Caco-2 (cell line): ENCODE measurements at regions not wholly inside any gene's neighbourhood (a gene's known extent, or its start where the extent isn't known, plus 50 kb on each side); places are given as distances from the start of the nearest gene placed in this dataset.

ENCODE experiments used
- BruUV-seq: library from RNA; stranded (reverse); fragments of 400-500 nt; replicated peaks from 2 replicates; lab custom pipeline; 2021; lab: Mats Ljungman, UMichigan
- CTCF ChIA-PET: fragments of 300-600 bp; sonication (Branson Sonifier 250); formaldehyde crosslinking; loops from one replicate; lab custom pipeline; 2022; ENCODE audit warnings: antibody characterized with exemption; lab: Charles Lee
- POLR2A ChIA-PET: fragments of 300-600 bp; sonication (Branson Sonifier 250); formaldehyde crosslinking; loops from one replicate; lab custom pipeline; 2022; ENCODE audit warnings: antibody characterized with exemption; lab: Charles Lee
- DNase-seq, 2 experiments: peaks; one replicate each; pipeline versions ENCODE4 v3.0.0 to v3.0.0-alpha.2; 2020 to 2022
- H3K27me3 ChIP-seq: replicated peaks from 2 replicates; pipeline ENCODE4 v1.6.0; 2011; ENCODE audit warnings: low read length; ENCODE audit not compliant: control insufficient read depth, insufficient read depth
- H3K36me3 ChIP-seq: 2 replicates; pipeline ENCODE4 v1.5.1; 2011; ENCODE audit warnings: low read length; ENCODE audit not compliant: control insufficient read depth, insufficient read depth
- H3K4me1 ChIP-seq: fragments of 250-450 bp; sonication (Bioruptor Pico); 2 replicates; pipeline ENCODE4 v1.5.1; 2020; ENCODE audit warnings: mild to moderate bottlenecking
- H3K4me3 ChIP-seq: 2 replicates; pipeline ENCODE4 v1.5.1; 2011; ENCODE audit warnings: low read depth, mild to moderate bottlenecking, control low read depth, low read length
- H3K9me3 ChIP-seq: fragments of 250-450 bp; sonication (Bioruptor Pico); 2 replicates; pipeline ENCODE4 v1.5.1; 2020; ENCODE audit warnings: mild to moderate bottlenecking, moderate library complexity
- H3K27ac Mint-ChIP-seq: one replicate; pipeline ENCODE4 v1.8.0; 2022; ENCODE audit warnings: mixed read lengths; ENCODE audit not compliant: unreplicated experiment
- H3K27me3 Mint-ChIP-seq: one replicate; pipeline ENCODE4 v1.8.0; 2022; ENCODE audit warnings: mixed read lengths; ENCODE audit not compliant: insufficient read depth, unreplicated experiment
- H3K36me3 Mint-ChIP-seq: one replicate; pipeline ENCODE4 v1.8.0; 2022; ENCODE audit warnings: mild to moderate bottlenecking, mixed read lengths; ENCODE audit not compliant: insufficient read depth, unreplicated experiment
- H3K4me1 Mint-ChIP-seq: one replicate; pipeline ENCODE4 v1.8.0; 2022; ENCODE audit warnings: low read depth, mixed read lengths; ENCODE audit not compliant: unreplicated experiment
- H3K4me3 Mint-ChIP-seq: one replicate; pipeline ENCODE4 v1.8.0; 2022; ENCODE audit warnings: mild to moderate bottlenecking, moderate library complexity, mixed read lengths; ENCODE audit not compliant: unreplicated experiment
- H3K9me3 Mint-ChIP-seq: one replicate; pipeline ENCODE4 v1.8.0; 2022; ENCODE audit warnings: mixed read lengths; ENCODE audit not compliant: unreplicated experiment
- CTCF ChIP-seq, 2 experiments: fragments of 200-600 bp in 1 of 2; IDR thresholded peaks; 1 replicate in 1 of 2; 2 replicates in 1 of 2; pipeline versions ENCODE4 v1.5.1 to v1.8.0; 2011 to 2022; ENCODE audit warnings: antibody characterized with exemption in 1 of 2, control low read depth in 1 of 2, inconsistent platforms in 1 of 2, low read depth in 1 of 2, low read length in 1 of 2, mild to moderate bottlenecking in 1 of 2, moderate library complexity in 1 of 2; ENCODE audit not compliant: insufficient read depth in 1 of 2, severe bottlenecking in 1 of 2, unreplicated experiment in 1 of 2
- intact Hi-C: fragments of 100-400 bp; cut with micrococcal nuclease; formaldehyde crosslinking; loops from one replicate; pipeline ENCODE4 v1.10.0; 2022; ENCODE audit not compliant: unreplicated experiment

GRCh38 chr11:44443836-44444769 is 121.4 kb upstream of the CD82 start:
- no peaks in the 10 kb centered on the region for H3K9me3 Mint-ChIP-seq
- peaks cover 7% of the 10 kb centered on the region for H3K27me3 Mint-ChIP-seq
- POLR2A ChIA-PET: no interaction called here

GRCh38 chr11:44444770-44445321 is 120.6 kb upstream of the CD82 start:
- no peaks in the 10 kb centered on the region for H3K36me3 ChIP-seq
- Mint-ChIP-seq H3K27me3 (peaks cover under 1% of the 10 kb centered on the region), H3K36me3 (peaks cover 4% of the 10 kb centered on the region), H3K4me1 (no peaks in the 10 kb centered on the region), H3K9me3 (no peaks in the 10 kb centered on the region), H3K27ac (no peak overlapping the region), H3K4me3 (no peak overlapping the region)
- no TSS peak for BruUV-seq
- no peaks in the 10 kb centered on the region for H3K9me3 ChIP-seq
- H3K27me3 ChIP-seq: no peaks in the 10 kb centered on the region
- DNase-seq: no peak
- intact Hi-C loops: no loop called here
- CTCF ChIA-PET: no interaction called here
- TF ChIP-seq CTCF (IDR thresholded peaks at IDR 0.05; ENCODE audit: insufficient read depth in 1 of 2, low read depth in 1 of 2, low read length in 1 of 2, severe bottlenecking in 1 of 2, unreplicated experiment in 1 of 2): no peak
- H3K4me3 ChIP-seq: no peak overlapping the region
- H3K4me1 ChIP-seq: peaks cover 5% of the 10 kb centered on the region; the same call in 1 of the 2 replicates
- POLR2A ChIA-PET: no interaction called here

More at GRCh38 chr11:44443836-44444769, 121.4 kb upstream of the CD82 start:
- Histone ChIP-seq H3K9me3 (no peaks in the 10 kb centered on the region), H3K4me3 (no peak overlapping the region), H3K27me3 (no peaks in the 10 kb centered on the region), H3K4me1 (peaks cover 5% of the 10 kb centered on the region; the same call in 1 of the 2 replicates), H3K36me3 (no peaks in the 10 kb centered on the region)
- Mint-ChIP-seq H3K4me3 (no peak overlapping the region), H3K36me3 (peaks cover 4% of the 10 kb centered on the region), H3K4me1 (no peaks in the 10 kb centered on the region), H3K27ac (no peak overlapping the region)
- intact Hi-C loops: no loop called here
- TF ChIP-seq CTCF (IDR thresholded peaks at IDR 0.05; ENCODE audit: insufficient read depth in 1 of 2, low read depth in 1 of 2, low read length in 1 of 2, severe bottlenecking in 1 of 2, unreplicated experiment in 1 of 2): no peak
- CTCF ChIA-PET: no interaction called here
- no TSS peak for BruUV-seq
- DNase-seq: no peak

- intact Hi-C loops: no loop called here
- no peaks in the 10 kb centered on the region for H3K27me3 Mint-ChIP-seq
- no peak for TF ChIP-seq CTCF (IDR thresholded peaks at IDR 0.05; ENCODE audit: insufficient read depth in 1 of 2, low read depth in 1 of 2, low read length in 1 of 2, severe bottlenecking in 1 of 2, unreplicated experiment in 1 of 2)
- CTCF ChIA-PET: no interaction called here
- H3K4me3 ChIP-seq: no peak overlapping the region
- no TSS peak for BruUV-seq
- H3K4me1 ChIP-seq: peaks cover 5% of the 10 kb centered on the region; the same call in 1 of the 2 replicates
- no peaks in the 10 kb centered on the region for H3K36me3 ChIP-seq
- H3K4me3 Mint-ChIP-seq: no peak overlapping the region
- H3K27ac Mint-ChIP-seq: no peak overlapping the region
- H3K9me3 Mint-ChIP-seq: no peaks in the 10 kb centered on the region
- peak; percentile 26 to 51 for DNase-seq
- no peaks in the 10 kb centered on the region for H3K27me3 ChIP-seq
- no peaks in the 10 kb centered on the region for H3K9me3 ChIP-seq
- H3K36me3 Mint-ChIP-seq: peaks cover 4% of the 10 kb centered on the region
- POLR2A ChIA-PET: no interaction called here
- no peaks in the 10 kb centered on the region for H3K4me1 Mint-ChIP-seq
Observed at GRCh38 chr11:44445500-44446365, 119.7 kb upstream of the CD82 start.
